ENCODE measurements at regions not wholly inside any gene's neighbourhood (a gene's known extent, or its start where the extent isn't known, plus 50 kb on each side); places are given as distances from the start of the nearest gene placed in this dataset.
"Not testable (repeated sequence)": the region's sequence is repeated elsewhere in the genome, so short reads cannot be mapped to it uniquely, and the experiment has no call there.

DNA sequence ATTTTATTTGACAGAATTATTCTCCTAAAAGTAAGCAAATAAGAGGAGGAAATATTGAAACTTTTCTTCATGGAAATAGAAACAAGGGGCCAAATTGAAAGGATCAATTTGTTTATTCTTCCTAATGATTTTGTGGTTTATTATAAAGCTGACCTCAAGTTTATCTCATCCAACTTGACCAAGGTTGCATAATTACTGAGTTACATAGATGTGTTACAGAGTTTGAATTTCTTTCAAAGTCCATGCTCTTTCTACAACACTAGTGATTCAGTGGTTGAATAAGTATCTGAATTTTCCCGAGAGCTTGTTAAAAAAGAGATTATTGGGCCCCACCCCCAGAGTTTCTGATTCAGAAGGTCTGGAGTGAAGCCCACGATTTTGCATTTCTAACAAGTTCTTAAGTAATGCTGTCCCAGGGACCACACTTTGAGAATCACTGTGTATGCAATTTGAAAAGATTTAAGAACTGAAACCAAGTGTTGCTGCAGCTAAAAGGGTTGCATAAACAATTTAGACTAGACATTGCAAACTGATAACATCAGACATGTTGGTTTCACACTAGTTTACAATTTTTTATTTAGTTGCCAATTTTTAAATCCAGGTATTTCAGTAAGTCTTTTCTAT, 485.7 kb upstream of the ANO5 start:
- Histone ChIP-seq H3K27ac (ENCODE audit: low read depth, low read length) (no peak overlapping the region), H3K27me3 (ENCODE audit: control insufficient read depth, insufficient read depth, low read length) (no peaks in the 10 kb centered on the region), H3K4me1 (ENCODE audit: control insufficient read depth, insufficient read depth, low read length) (no peaks in the 10 kb centered on the region), H3K36me3 (ENCODE audit: control insufficient read depth, insufficient read depth, low read length) (no peaks in the 10 kb centered on the region), H3K9me3 (ENCODE audit: control insufficient read depth, insufficient read depth, low read length) (no peaks in the 10 kb centered on the region), H3K4me3 (ENCODE audit: low read depth, low read length) (no peak overlapping the region)
- WGBS (ENCODE audit: insufficient coverage), result 61% methylated on average over 2 of the region's 2 CpGs
- DNase-seq (ENCODE audit: low read depth in 4 of 6, low spot score in 6 of 6), result no peak

GRCh38 chr11:21710809-21711208, 482.1 kb upstream of the ANO5 start:
- no peak overlapping the region for H3K4me3 ChIP-seq (ENCODE audit: low read depth, low read length)
- no peaks in the 10 kb centered on the region for H3K36me3 ChIP-seq (ENCODE audit: control insufficient read depth, insufficient read depth, low read length)
- no peaks in the 10 kb centered on the region for H3K27me3 ChIP-seq (ENCODE audit: control insufficient read depth, insufficient read depth, low read length)
- no peaks in the 10 kb centered on the region for H3K4me1 ChIP-seq (ENCODE audit: control insufficient read depth, insufficient read depth, low read length)
- H3K27ac ChIP-seq (ENCODE audit: low read depth, low read length), result no peak overlapping the region
- no peak for DNase-seq (ENCODE audit: low read depth in 4 of 6, low spot score in 6 of 6)
- WGBS (ENCODE audit: insufficient coverage), result no CpG with 5 or more reads among the region's 1 CpG
- H3K9me3 ChIP-seq (ENCODE audit: control insufficient read depth, insufficient read depth, low read length), result no peaks in the 10 kb centered on the region

- no peaks in the 10 kb centered on the region for H3K9me3 ChIP-seq (ENCODE audit: control insufficient read depth, insufficient read depth, low read length)
- no peaks in the 10 kb centered on the region for H3K4me1 ChIP-seq (ENCODE audit: control insufficient read depth, insufficient read depth, low read length)
- H3K36me3 ChIP-seq (ENCODE audit: control insufficient read depth, insufficient read depth, low read length), result no peaks in the 10 kb centered on the region
- no peaks in the 10 kb centered on the region for H3K27me3 ChIP-seq (ENCODE audit: control insufficient read depth, insufficient read depth, low read length)
- no peak for DNase-seq (ENCODE audit: low read depth in 4 of 6, low spot score in 6 of 6)
- no peak overlapping the region for H3K4me3 ChIP-seq (ENCODE audit: low read depth, low read length)
- no peak overlapping the region for H3K27ac ChIP-seq (ENCODE audit: low read depth, low read length)
- WGBS (ENCODE audit: insufficient coverage), result no CpG with 5 or more reads among the region's 2 CpGs
Observed at GRCh38 chr11:21711341-21711740, 481.5 kb upstream of the ANO5 start.

DNA sequence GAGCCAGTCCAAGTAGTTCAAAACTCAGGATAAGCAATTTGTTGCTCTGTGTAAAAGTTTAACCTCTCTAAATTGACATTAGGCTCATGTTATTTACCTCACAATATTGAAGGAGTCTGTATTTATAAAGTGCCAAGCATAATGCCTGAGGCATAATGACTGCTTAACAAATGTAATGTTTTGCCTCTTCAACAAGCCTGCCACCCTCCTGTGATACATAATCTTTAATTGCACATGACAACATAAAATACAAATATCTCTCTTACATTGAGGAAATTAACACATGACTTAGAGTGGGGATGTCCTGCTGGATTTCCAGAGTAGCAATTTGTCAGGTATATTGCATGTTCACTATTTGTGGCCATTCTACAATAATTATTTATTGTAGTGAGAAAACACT, 469.2 kb upstream of the ANO5 start:
- no peak overlapping the region for H3K4me3 ChIP-seq (ENCODE audit: low read depth, low read length)
- no peaks in the 10 kb centered on the region for H3K36me3 ChIP-seq (ENCODE audit: control insufficient read depth, insufficient read depth, low read length)
- no peaks in the 10 kb centered on the region for H3K4me1 ChIP-seq (ENCODE audit: control insufficient read depth, insufficient read depth, low read length)
- no peaks in the 10 kb centered on the region for H3K27me3 ChIP-seq (ENCODE audit: control insufficient read depth, insufficient read depth, low read length)
- H3K9me3 ChIP-seq (ENCODE audit: control insufficient read depth, insufficient read depth, low read length), result no peaks in the 10 kb centered on the region
- H3K27ac ChIP-seq (ENCODE audit: low read depth, low read length), result no peak overlapping the region
- peak in 1 of 6 donors; percentile 87 for DNase-seq (ENCODE audit: low read depth in 4 of 6, low spot score in 6 of 6)

DNA sequence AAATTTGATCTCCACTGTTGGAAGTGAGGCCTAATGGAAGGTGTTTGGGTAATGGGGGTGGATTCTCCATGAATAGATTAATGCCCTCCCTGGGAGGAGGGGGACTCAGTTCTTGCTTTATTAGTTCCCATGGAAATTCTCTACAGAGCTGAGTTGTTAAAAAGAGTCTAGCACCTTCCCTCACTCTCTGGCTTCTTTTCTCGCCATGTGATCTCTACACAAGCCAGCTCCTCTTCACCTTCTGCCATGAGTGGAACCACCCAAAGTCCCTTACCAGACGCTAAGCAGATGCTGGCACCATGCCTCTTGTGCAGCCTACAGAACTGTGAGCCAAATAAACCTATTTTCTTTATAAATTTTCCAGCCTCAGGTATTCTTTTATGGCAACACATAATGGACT, 465.8 kb upstream of the ANO5 start:
- WGBS (ENCODE audit: insufficient coverage), result 86% methylated on average over 1 of the region's 2 CpGs
- peak in 1 of 6 donors; percentile 38 for DNase-seq (ENCODE audit: low read depth in 4 of 6, low spot score in 6 of 6)

DNA sequence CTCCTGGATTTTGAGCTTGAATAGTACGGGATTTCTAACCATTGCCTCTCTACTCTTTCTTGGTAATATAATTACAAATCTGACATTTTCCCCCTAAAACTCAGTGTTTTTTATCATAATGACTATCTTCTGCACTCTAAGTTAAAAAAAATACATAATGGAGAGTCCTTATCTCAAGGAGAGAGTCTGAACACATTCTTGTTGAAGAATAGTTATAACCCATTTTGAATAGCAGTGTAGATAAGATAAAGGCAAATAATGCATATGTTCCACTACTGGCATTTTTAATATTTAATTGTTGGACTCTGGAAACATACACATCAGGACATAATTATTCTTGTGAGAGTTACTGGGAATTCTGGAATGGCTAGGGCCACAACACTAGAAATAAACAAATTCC, 456.5 kb upstream of the ANO5 start:
- Histone ChIP-seq H3K27ac (ENCODE audit: low read depth, low read length) (no peak overlapping the region), H3K4me1 (ENCODE audit: control insufficient read depth, insufficient read depth, low read length) (no peaks in the 10 kb centered on the region), H3K36me3 (ENCODE audit: control insufficient read depth, insufficient read depth, low read length) (no peaks in the 10 kb centered on the region), H3K27me3 (ENCODE audit: control insufficient read depth, insufficient read depth, low read length) (no peaks in the 10 kb centered on the region), H3K9me3 (ENCODE audit: control insufficient read depth, insufficient read depth, low read length) (peaks cover 2% of the 10 kb centered on the region), H3K4me3 (ENCODE audit: low read depth, low read length) (no peak overlapping the region)
- no peak for DNase-seq (ENCODE audit: low read depth in 4 of 6, low spot score in 6 of 6)
- no CpG with 5 or more reads among the region's 1 CpG for WGBS (ENCODE audit: insufficient coverage)

More for the DNA sequence above, 465.8 kb upstream of the ANO5 start:
- H3K4me1 ChIP-seq (ENCODE audit: control insufficient read depth, insufficient read depth, low read length), result no peaks in the 10 kb centered on the region
- H3K36me3 ChIP-seq (ENCODE audit: control insufficient read depth, insufficient read depth, low read length), result no peaks in the 10 kb centered on the region
- no peak overlapping the region for H3K27ac ChIP-seq (ENCODE audit: low read depth, low read length)
- H3K9me3 ChIP-seq (ENCODE audit: control insufficient read depth, insufficient read depth, low read length), result peaks cover 2% of the 10 kb centered on the region
- H3K27me3 ChIP-seq (ENCODE audit: control insufficient read depth, insufficient read depth, low read length), result no peaks in the 10 kb centered on the region
- H3K4me3 ChIP-seq (ENCODE audit: low read depth, low read length), result no peak overlapping the region

DNA sequence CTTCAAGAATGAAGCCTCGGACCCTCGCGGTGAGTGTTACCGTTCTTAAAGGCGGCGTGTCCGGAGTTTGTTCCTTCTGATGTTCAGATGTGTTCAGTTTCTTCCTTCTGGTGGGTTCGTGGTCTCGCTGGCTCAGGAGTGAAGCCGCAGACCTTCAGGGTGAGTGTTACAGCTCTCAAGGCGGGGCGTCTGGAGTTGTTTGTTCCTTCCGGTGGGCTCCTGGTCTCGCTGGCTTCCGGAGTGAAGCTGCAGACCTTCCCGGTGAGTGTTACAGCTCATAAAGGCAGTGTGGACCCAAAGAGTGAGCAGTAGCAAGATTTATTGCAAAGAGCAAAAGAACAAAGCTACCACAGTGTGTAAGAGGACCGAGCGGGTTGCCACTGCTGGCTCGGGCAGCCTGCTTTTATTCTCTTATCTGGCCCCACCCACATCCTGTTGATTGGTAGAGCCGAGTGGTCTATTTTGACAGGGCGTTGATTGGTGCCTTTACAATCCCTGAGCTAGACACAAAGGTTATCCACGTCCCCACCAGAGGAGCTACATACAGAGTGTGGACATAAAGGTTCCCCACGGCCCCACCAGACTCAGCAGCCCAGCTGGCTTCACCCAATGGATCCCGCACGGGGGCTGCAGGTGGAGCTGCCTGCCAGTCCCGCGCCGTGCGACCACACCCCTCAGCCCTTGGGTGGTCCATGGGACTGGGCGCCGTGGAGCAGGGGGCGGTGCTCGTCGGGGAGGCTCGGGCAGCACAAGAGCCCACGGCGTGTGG, 440.2 kb upstream of the ANO5 start:
- WGBS (ENCODE audit: insufficient coverage), result 89% methylated on average over 36 of the region's 37 CpGs
- not testable (repeated sequence) for H3K4me1 ChIP-seq (ENCODE audit: control insufficient read depth, insufficient read depth, low read length); H3K9me3 ChIP-seq (ENCODE audit: control insufficient read depth, insufficient read depth, low read length); H3K27me3 ChIP-seq (ENCODE audit: control insufficient read depth, insufficient read depth, low read length); H3K36me3 ChIP-seq (ENCODE audit: control insufficient read depth, insufficient read depth, low read length); DNase-seq (ENCODE audit: low read depth in 4 of 6, low spot score in 6 of 6); H3K27ac ChIP-seq (ENCODE audit: low read depth, low read length); H3K4me3 ChIP-seq (ENCODE audit: low read depth, low read length)

DNA sequence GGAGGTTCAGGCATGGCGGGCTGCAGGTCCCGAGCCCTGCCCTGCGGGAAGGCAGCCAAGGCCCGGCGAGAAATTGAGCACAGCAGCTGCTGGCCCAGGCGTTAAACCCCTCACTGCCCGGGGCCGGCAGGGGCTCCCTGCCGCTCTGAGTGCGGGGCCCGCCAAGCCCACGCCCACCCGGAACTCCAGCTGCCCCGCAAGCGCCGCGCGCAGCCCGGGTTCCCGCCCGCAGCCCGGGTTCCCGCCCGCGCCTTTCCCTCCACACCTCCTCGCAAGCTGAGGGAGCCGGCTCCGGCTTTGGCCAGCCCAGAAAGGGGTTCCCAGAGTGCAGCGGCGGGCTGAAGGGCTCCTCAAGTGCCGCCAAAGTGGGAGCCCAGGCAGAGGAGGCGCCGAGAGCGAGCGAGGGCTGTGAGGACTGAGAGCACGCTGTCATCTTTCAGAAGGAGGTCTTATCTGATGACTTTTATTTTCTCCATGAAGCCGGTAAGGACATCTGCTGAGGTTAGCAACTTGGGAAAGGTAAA, 439.6 kb upstream of the ANO5 start:
- not testable (repeated sequence) for H3K27me3 ChIP-seq (ENCODE audit: control insufficient read depth, insufficient read depth, low read length); H3K9me3 ChIP-seq (ENCODE audit: control insufficient read depth, insufficient read depth, low read length); H3K4me1 ChIP-seq (ENCODE audit: control insufficient read depth, insufficient read depth, low read length); H3K27ac ChIP-seq (ENCODE audit: low read depth, low read length); H3K36me3 ChIP-seq (ENCODE audit: control insufficient read depth, insufficient read depth, low read length); DNase-seq (ENCODE audit: low read depth in 4 of 6, low spot score in 6 of 6); H3K4me3 ChIP-seq (ENCODE audit: low read depth, low read length)
- WGBS (ENCODE audit: insufficient coverage), result 92% methylated on average over 13 of the region's 37 CpGs

DNA sequence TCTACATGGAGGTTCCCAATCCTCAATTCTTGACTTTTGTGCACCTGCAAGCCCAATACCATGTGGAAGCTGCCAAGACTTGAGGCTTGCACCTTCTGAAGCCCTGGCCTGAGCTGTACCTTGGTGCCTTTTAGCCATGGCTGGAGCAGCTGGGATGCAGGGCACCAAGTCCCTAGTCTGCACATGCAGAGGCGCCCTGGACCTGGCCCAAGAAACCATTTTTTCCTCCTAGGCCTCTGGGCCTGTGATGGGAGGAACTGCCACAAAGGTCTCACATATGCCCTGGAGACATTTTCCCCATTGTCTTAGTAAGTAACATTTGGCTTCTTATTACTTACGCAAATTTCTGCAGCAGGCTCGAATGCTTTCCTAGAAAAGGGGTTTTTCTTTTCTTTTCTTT, 431.9 kb upstream of the ANO5 start:
- Histone ChIP-seq H3K4me1 (ENCODE audit: control insufficient read depth, insufficient read depth, low read length) (no peaks in the 10 kb centered on the region), H3K27ac (ENCODE audit: low read depth, low read length) (no peak overlapping the region), H3K27me3 (ENCODE audit: control insufficient read depth, insufficient read depth, low read length) (no peaks in the 10 kb centered on the region), H3K4me3 (ENCODE audit: low read depth, low read length) (no peak overlapping the region), H3K9me3 (ENCODE audit: control insufficient read depth, insufficient read depth, low read length) (peaks cover 8% of the 10 kb centered on the region), H3K36me3 (ENCODE audit: control insufficient read depth, insufficient read depth, low read length) (no peaks in the 10 kb centered on the region)
- no peak for DNase-seq (ENCODE audit: low read depth in 4 of 6, low spot score in 6 of 6)
- 67% methylated on average over 1 of the region's 3 CpGs for WGBS (ENCODE audit: insufficient coverage)

DNA sequence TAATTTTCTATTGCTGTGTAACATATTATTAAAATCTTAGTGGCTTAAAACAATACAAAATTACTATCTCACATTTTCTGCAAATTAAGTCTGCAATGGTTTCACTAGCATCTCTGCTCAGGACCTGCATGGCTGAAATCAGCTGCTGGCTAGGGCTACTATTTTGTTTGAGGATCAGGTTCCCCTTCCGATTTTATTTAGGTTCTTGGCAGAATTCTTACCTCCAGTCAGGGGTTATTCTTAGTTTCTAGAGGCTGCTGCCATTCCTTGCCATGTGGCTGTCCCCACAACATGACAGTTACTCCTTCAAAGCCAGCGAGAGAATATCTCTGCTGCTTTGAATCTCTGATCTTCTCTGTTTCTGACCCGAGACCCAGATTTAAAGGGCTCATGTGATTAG, 424.5 kb upstream of the ANO5 start:
- Histone ChIP-seq H3K36me3 (ENCODE audit: control insufficient read depth, insufficient read depth, low read length) (no peaks in the 10 kb centered on the region), H3K27me3 (ENCODE audit: control insufficient read depth, insufficient read depth, low read length) (no peaks in the 10 kb centered on the region), H3K27ac (ENCODE audit: low read depth, low read length) (no peak overlapping the region), H3K4me3 (ENCODE audit: low read depth, low read length) (no peak overlapping the region), H3K9me3 (ENCODE audit: control insufficient read depth, insufficient read depth, low read length) (peaks cover 3% of the 10 kb centered on the region), H3K4me1 (ENCODE audit: control insufficient read depth, insufficient read depth, low read length) (no peaks in the 10 kb centered on the region)
- WGBS (ENCODE audit: insufficient coverage), result 33% methylated on average over 1 of the region's 3 CpGs
- DNase-seq (ENCODE audit: low read depth in 4 of 6, low spot score in 6 of 6), result peak in 1 of 6 donors; percentile 2
